Activated CD4-positive, alpha-beta T cell treated with anti-CD3 and anti-CD28 coated beads, Interleukin-2, amount 10 ng/mL, durations not matched to agents 24 days and 14 days (primary cell): ENCODE measurements at regions not wholly inside any gene's neighbourhood (a gene's known extent, or its start where the extent isn't known, plus 50 kb on each side); places are given as distances from the start of the nearest gene placed in this dataset.

Experiments
- DNase-seq: peaks from one replicate; pipeline ENCODE4 v3.0.0; 2022
- H3K27ac Mint-ChIP-seq: one replicate; pipeline ENCODE4 v1.8.0; 2022; ENCODE audit warnings: mild to moderate bottlenecking, mixed read lengths
- H3K27me3 Mint-ChIP-seq: one replicate; pipeline ENCODE4 v1.8.0; 2022; ENCODE audit warnings: mixed read lengths
- H3K36me3 Mint-ChIP-seq: one replicate; pipeline ENCODE4 v1.8.0; 2022; ENCODE audit warnings: low read depth, mild to moderate bottlenecking, mixed read lengths
- H3K4me1 Mint-ChIP-seq: one replicate; pipeline ENCODE4 v1.8.0; 2021; ENCODE audit warnings: mixed read lengths
- H3K4me3 Mint-ChIP-seq: one replicate; pipeline ENCODE4 v1.8.0; 2022; ENCODE audit warnings: mild to moderate bottlenecking, moderate library complexity, mixed read lengths
- H3K9me3 Mint-ChIP-seq: one replicate; pipeline ENCODE4 v1.8.0; 2021; ENCODE audit warnings: mixed read lengths
- intact Hi-C: fragments of 100-400 bp; cut with micrococcal nuclease; formaldehyde crosslinking; loops from one replicate; pipeline ENCODE4 v1.15.1; 2023

GRCh38 chrX:10939424-10939823, 171.7 kb upstream of the HCCS start:
- DNase-seq = no peak
- intact Hi-C loops = no loop called here
- H3K27me3 Mint-ChIP-seq = no peaks in the 10 kb centered on the region
- no peak overlapping the region for H3K27ac Mint-ChIP-seq
- H3K4me1 Mint-ChIP-seq = no peaks in the 10 kb centered on the region
- no peak overlapping the region for H3K4me3 Mint-ChIP-seq
- H3K36me3 Mint-ChIP-seq = no peaks in the 10 kb centered on the region
- H3K9me3 Mint-ChIP-seq = peaks cover 5% of the 10 kb centered on the region

- intact Hi-C loops = no loop called here
- Mint-ChIP-seq H3K36me3 (no peaks in the 10 kb centered on the region), H3K27ac (no peak overlapping the region)
Observed at GRCh38 chrX:10944136-10944885, 166.8 kb upstream of the HCCS start.

GRCh38 chrX:10945498-10945897, 165.6 kb upstream of the HCCS start:
- H3K9me3 Mint-ChIP-seq = no peaks in the 10 kb centered on the region
- intact Hi-C loops = no loop called here

More at GRCh38 chrX:10944136-10944885, 166.8 kb upstream of the HCCS start:
- no peak for DNase-seq
- Mint-ChIP-seq H3K27me3 (no peaks in the 10 kb centered on the region), H3K4me1 (no peaks in the 10 kb centered on the region), H3K4me3 (no peak overlapping the region), H3K9me3 (no peaks in the 10 kb centered on the region)

GRCh38 chrX:10949541-10949940, 161.6 kb upstream of the HCCS start:
- Mint-ChIP-seq H3K4me1 (no peaks in the 10 kb centered on the region), H3K9me3 (no peaks in the 10 kb centered on the region), H3K27me3 (no peaks in the 10 kb centered on the region), H3K4me3 (no peak overlapping the region), H3K36me3 (no peaks in the 10 kb centered on the region), H3K27ac (no peak overlapping the region)
- no peak for DNase-seq
- intact Hi-C loops = no loop called here

More at GRCh38 chrX:10945498-10945897, 165.6 kb upstream of the HCCS start:
- no peak overlapping the region for H3K27ac Mint-ChIP-seq
- no peak for DNase-seq
- no peaks in the 10 kb centered on the region for H3K36me3 Mint-ChIP-seq
- H3K4me3 Mint-ChIP-seq = no peak overlapping the region
- H3K27me3 Mint-ChIP-seq = no peaks in the 10 kb centered on the region
- H3K4me1 Mint-ChIP-seq = no peaks in the 10 kb centered on the region

- peaks cover 4% of the 10 kb centered on the region for H3K9me3 Mint-ChIP-seq
- intact Hi-C loops = no loop called here
- no peaks in the 10 kb centered on the region for H3K4me1 Mint-ChIP-seq
Observed at GRCh38 chrX:10952619-10953018, 158.5 kb upstream of the HCCS start.

GRCh38 chrX:10965174-10965798, 145.8 kb upstream of the HCCS start:
- H3K4me1 Mint-ChIP-seq = no peaks in the 10 kb centered on the region
- no peaks in the 10 kb centered on the region for H3K27me3 Mint-ChIP-seq
- intact Hi-C loops = no loop called here
- peaks cover 5% of the 10 kb centered on the region for H3K9me3 Mint-ChIP-seq
- no peak overlapping the region for H3K27ac Mint-ChIP-seq
- DNase-seq = no peak
- no peaks in the 10 kb centered on the region for H3K36me3 Mint-ChIP-seq
- H3K4me3 Mint-ChIP-seq = no peak overlapping the region

More at GRCh38 chrX:10952619-10953018, 158.5 kb upstream of the HCCS start:
- H3K4me3 Mint-ChIP-seq = no peak overlapping the region
- H3K27ac Mint-ChIP-seq = no peak overlapping the region
- no peaks in the 10 kb centered on the region for H3K36me3 Mint-ChIP-seq
- H3K27me3 Mint-ChIP-seq = no peaks in the 10 kb centered on the region
- DNase-seq = no peak

- DNase-seq = no peak
- Mint-ChIP-seq H3K36me3 (no peaks in the 10 kb centered on the region), H3K4me3 (no peak overlapping the region), H3K27me3 (no peaks in the 10 kb centered on the region), H3K27ac (no peak overlapping the region), H3K9me3 (no peaks in the 10 kb centered on the region), H3K4me1 (no peaks in the 10 kb centered on the region)
- intact Hi-C loops = no loop called here
Observed at GRCh38 chrX:10966057-10966456, 145.1 kb upstream of the HCCS start.

GRCh38 chrX:10971176-10971575, 140.0 kb upstream of the HCCS start:
- intact Hi-C loops = no loop called here
- Mint-ChIP-seq H3K4me3 (no peak overlapping the region), H3K9me3 (no peaks in the 10 kb centered on the region), H3K27me3 (no peaks in the 10 kb centered on the region), H3K36me3 (no peaks in the 10 kb centered on the region), H3K27ac (no peak overlapping the region), H3K4me1 (no peaks in the 10 kb centered on the region)
- DNase-seq = no peak

GRCh38 chrX:10971759-10972158, 139.4 kb upstream of the HCCS start:
- intact Hi-C loops = no loop called here
- no peaks in the 10 kb centered on the region for H3K9me3 Mint-ChIP-seq
- no peaks in the 10 kb centered on the region for H3K4me1 Mint-ChIP-seq
- H3K36me3 Mint-ChIP-seq = no peaks in the 10 kb centered on the region
- H3K27ac Mint-ChIP-seq = no peak overlapping the region
- H3K27me3 Mint-ChIP-seq = no peaks in the 10 kb centered on the region
- DNase-seq = no peak
- no peak overlapping the region for H3K4me3 Mint-ChIP-seq

- no peak for DNase-seq
- H3K9me3 Mint-ChIP-seq = no peaks in the 10 kb centered on the region
- H3K27me3 Mint-ChIP-seq = no peaks in the 10 kb centered on the region
- no peak overlapping the region for H3K4me3 Mint-ChIP-seq
- intact Hi-C loops = no loop called here
- H3K4me1 Mint-ChIP-seq = no peaks in the 10 kb centered on the region
- H3K27ac Mint-ChIP-seq = no peak overlapping the region
- no peaks in the 10 kb centered on the region for H3K36me3 Mint-ChIP-seq
Observed at GRCh38 chrX:10972706-10973105, 138.4 kb upstream of the HCCS start.

GRCh38 chrX:10974920-10975319, 136.2 kb upstream of the HCCS start:
- Mint-ChIP-seq H3K4me1 (no peaks in the 10 kb centered on the region), H3K27ac (no peak overlapping the region), H3K36me3 (no peaks in the 10 kb centered on the region), H3K4me3 (no peak overlapping the region), H3K27me3 (no peaks in the 10 kb centered on the region), H3K9me3 (no peaks in the 10 kb centered on the region)
- DNase-seq = no peak
- intact Hi-C loops = no loop called here

- Mint-ChIP-seq H3K4me1 (no peaks in the 10 kb centered on the region), H3K27ac (no peak overlapping the region), H3K27me3 (no peaks in the 10 kb centered on the region), H3K9me3 (no peaks in the 10 kb centered on the region), H3K4me3 (no peak overlapping the region), H3K36me3 (no peaks in the 10 kb centered on the region)
- intact Hi-C loops = no loop called here
- DNase-seq = no peak
Observed at GRCh38 chrX:10979956-10980355, 131.2 kb upstream of the HCCS start.

GRCh38 chrX:10981506-10981905, 129.6 kb upstream of the HCCS start:
- Mint-ChIP-seq H3K4me1 (no peaks in the 10 kb centered on the region), H3K27me3 (no peaks in the 10 kb centered on the region), H3K27ac (no peak overlapping the region), H3K36me3 (no peaks in the 10 kb centered on the region), H3K9me3 (no peaks in the 10 kb centered on the region), H3K4me3 (no peak overlapping the region)
- intact Hi-C loops = no loop called here
- no peak for DNase-seq

GRCh38 chrX:10983526-10983925, 127.6 kb upstream of the HCCS start:
- no peak for DNase-seq
- Mint-ChIP-seq H3K9me3 (peaks cover 4% of the 10 kb centered on the region), H3K36me3 (no peaks in the 10 kb centered on the region), H3K4me1 (no peaks in the 10 kb centered on the region), H3K27me3 (no peaks in the 10 kb centered on the region), H3K27ac (no peak overlapping the region), H3K4me3 (no peak overlapping the region)
- intact Hi-C loops = no loop called here

- H3K4me1 Mint-ChIP-seq = no peaks in the 10 kb centered on the region
- no peak overlapping the region for H3K27ac Mint-ChIP-seq
- no peaks in the 10 kb centered on the region for H3K27me3 Mint-ChIP-seq
- no peaks in the 10 kb centered on the region for H3K36me3 Mint-ChIP-seq
- H3K9me3 Mint-ChIP-seq = peaks cover 4% of the 10 kb centered on the region
- intact Hi-C loops = no loop called here
- no peak for DNase-seq
- no peak overlapping the region for H3K4me3 Mint-ChIP-seq
Observed at GRCh38 chrX:10984213-10984612, 126.9 kb upstream of the HCCS start.
